H1 (cell line): ENCODE measurements at regions not wholly inside any gene's neighbourhood (a gene's known extent, or its start where the extent isn't known, plus 50 kb on each side); places are given as distances from the start of the nearest gene placed in this dataset.

Experiments
- CTCF ChIA-PET: fragments of 300-600 bp; sonication (Branson Sonifier 250); formaldehyde crosslinking; loops from one replicate; lab custom pipeline; 2021; ENCODE audit not compliant: partially characterized antibody; lab: Charles Lee
- POLR2A ChIA-PET: fragments of 300-600 bp; sonication (Branson Sonifier 250); formaldehyde crosslinking; loops from one replicate; lab custom pipeline; 2021; ENCODE audit warnings: inconsistent platforms; ENCODE audit not compliant: partially characterized antibody; lab: Charles Lee
- DNase-seq, 2 experiments: peaks; one replicate each; pipeline versions ENCODE4 v3.0.0 to v3.0.0-alpha.2; 2010 to 2022; ENCODE audit warnings: low spot score in 2 of 2, low read depth in 1 of 2, mixed read lengths in 1 of 2
- FAIRE-seq: peaks from 2 replicates; lab custom pipeline; 2011; peaks lifted over from hg19 to GRCh38; lab: Jason Lieb, UNC
- H2AFZ ChIP-seq: 2 replicates; pipeline ENCODE4 v1.8.1; 2012; ENCODE audit warnings: low read length, inconsistent platforms
- H2AK5ac ChIP-seq: 2 replicates; pipeline ENCODE4 v1.6.1; 2013; ENCODE audit warnings: low read depth, low read length
- H2BK120ac ChIP-seq: replicated peaks from 2 replicates; pipeline ENCODE3; 2013; ENCODE audit warnings: low read depth, low read length, inconsistent platforms
- H2BK12ac ChIP-seq: 2 replicates; pipeline ENCODE4 v1.6.1; 2013; ENCODE audit warnings: low read depth, low read length
- H2BK15ac ChIP-seq: 2 replicates; pipeline ENCODE4 v1.6.1; 2013; ENCODE audit warnings: low read length
- H2BK20ac ChIP-seq: 2 replicates; pipeline ENCODE4 v1.6.1; 2013; ENCODE audit warnings: low read length
- H2BK5ac ChIP-seq: 2 replicates; pipeline ENCODE4 v1.6.1; 2013; ENCODE audit warnings: low read depth, low read length
- H3K14ac ChIP-seq: 2 replicates; pipeline ENCODE4 v1.6.1; 2013; ENCODE audit warnings: inconsistent platforms; ENCODE audit not compliant: insufficient read length
- H3K18ac ChIP-seq: 2 replicates; pipeline ENCODE4 v1.6.1; 2013; ENCODE audit warnings: low read length; ENCODE audit errors: extremely low read depth
- H3K23ac ChIP-seq: 2 replicates; pipeline ENCODE4 v1.6.1; 2013; ENCODE audit warnings: inconsistent platforms; ENCODE audit not compliant: insufficient read length
- H3K23me2 ChIP-seq: 2 replicates; pipeline ENCODE4 v1.6.1; 2013; ENCODE audit warnings: low read depth, low read length
- H3K27ac ChIP-seq: 2 replicates; pipeline ENCODE4 v1.6.1; 2011; ENCODE audit warnings: low read depth, low read length, inconsistent platforms
- H3K27me3 ChIP-seq, 4 experiments: replicated peaks in 1 of 4; 1 replicate in 1 of 4; 2 replicates in 3 of 4; pipeline versions ENCODE4 v1.6.1 to v1.8.1; 2011 to 2013; ENCODE audit warnings: low read length in 3 of 4, mild to moderate bottlenecking in 3 of 4, inconsistent platforms in 2 of 4, mixed read lengths in 2 of 4, moderate library complexity in 1 of 4; ENCODE audit not compliant: control insufficient read depth in 3 of 4, insufficient read depth in 3 of 4; ENCODE audit errors: extremely low read depth in 1 of 4
- H3K36me3 ChIP-seq, 4 experiments: 2 replicates each; pipeline versions ENCODE4 v1.6.1 to v1.8.1; 2011 to 2013; ENCODE audit warnings: mild to moderate bottlenecking in 4 of 4, low read length in 3 of 4, moderate library complexity in 2 of 4, control low read depth in 1 of 4, inconsistent platforms in 1 of 4; ENCODE audit not compliant: insufficient read depth in 4 of 4, control insufficient read depth in 2 of 4
- H3K4ac ChIP-seq: replicated peaks from 2 replicates; pipeline ENCODE3; 2013; ENCODE audit warnings: low read length, low read depth, mixed read lengths, inconsistent platforms; ENCODE audit not compliant: insufficient read length
- H3K4me1 ChIP-seq, 4 experiments: replicated peaks in 1 of 4; 1 replicate in 1 of 4; 2 replicates in 3 of 4; pipeline versions ENCODE4 v1.6.1 to v1.8.1; 2011 to 2013; ENCODE audit warnings: low read length in 3 of 4, inconsistent platforms in 2 of 4, mixed read lengths in 1 of 4; ENCODE audit not compliant: insufficient read depth in 4 of 4, control insufficient read depth in 3 of 4
- H3K4me2 ChIP-seq, 2 experiments: 2 replicates each; pipeline versions ENCODE4 v1.6.1 to v1.8.1; 2011 to 2013; ENCODE audit warnings: low read depth in 2 of 2, low read length in 2 of 2, control low read depth in 1 of 2, inconsistent platforms in 1 of 2, mild to moderate bottlenecking in 1 of 2; ENCODE audit not compliant: insufficient read depth in 1 of 2
- H3K4me3 ChIP-seq, 4 experiments: fragments of 200-600, 300-600 bp in 1 of 4; sonication (generic), shearing (Covaris generic), sonication (Bioruptor Twin) in 1 of 4; 2 replicates each; pipeline versions ENCODE4 v1.5.1 to v1.8.1; 2011 to 2016; ENCODE audit warnings: low read length in 4 of 4, low read depth in 3 of 4, control low read depth in 2 of 4, inconsistent platforms in 2 of 4, mild to moderate bottlenecking in 2 of 4, mixed read lengths in 1 of 4, moderate library complexity in 1 of 4; ENCODE audit not compliant: insufficient read depth in 2 of 4; ENCODE audit errors: extremely low read depth in 1 of 4
- H3K56ac ChIP-seq: replicated peaks from 2 replicates; pipeline ENCODE3; 2013; ENCODE audit warnings: low read depth, mild to moderate bottlenecking, mixed read lengths, low read length, inconsistent platforms; ENCODE audit not compliant: insufficient read length
- H3K79me1 ChIP-seq: 2 replicates; pipeline ENCODE4 v1.6.1; 2013; ENCODE audit warnings: low read depth, low read length, control low read depth
- H3K79me2 ChIP-seq, 2 experiments: 2 replicates each; pipeline versions ENCODE4 v1.6.1 to v1.8.1; 2012 to 2013; ENCODE audit warnings: low read length in 2 of 2, mild to moderate bottlenecking in 2 of 2, inconsistent platforms in 1 of 2; ENCODE audit not compliant: insufficient read depth in 2 of 2, control insufficient read depth in 1 of 2
- H3K9ac ChIP-seq, 4 experiments: replicated peaks in 1 of 4; 1 replicate in 1 of 4; 2 replicates in 3 of 4; pipeline versions ENCODE4 v1.6.1 to v1.8.1; 2011 to 2013; ENCODE audit warnings: low read depth in 3 of 4, low read length in 3 of 4, control low read depth in 2 of 4, mild to moderate bottlenecking in 2 of 4, moderate library complexity in 2 of 4, inconsistent platforms in 1 of 4; ENCODE audit errors: extremely low read depth in 1 of 4
- H3K9me3 ChIP-seq, 2 experiments: 2 replicates each; pipeline versions ENCODE4 v1.6.1 to v1.8.1; 2012 to 2013; ENCODE audit warnings: mild to moderate bottlenecking in 2 of 2, moderate library complexity in 2 of 2, control low read depth in 1 of 2, inconsistent platforms in 1 of 2, low read depth in 1 of 2, low read length in 1 of 2, mixed read lengths in 1 of 2; ENCODE audit not compliant: insufficient read depth in 2 of 2
- H4K20me1 ChIP-seq, 2 experiments: replicated peaks in 1 of 2; 2 replicates each; pipeline versions ENCODE3 to v1.8.1; 2011 to 2013; ENCODE audit warnings: inconsistent platforms in 2 of 2, low read length in 2 of 2, mild to moderate bottlenecking in 1 of 2; ENCODE audit not compliant: insufficient read depth in 2 of 2, control insufficient read depth in 1 of 2
- H4K5ac ChIP-seq: 2 replicates; pipeline ENCODE4 v1.6.1; 2013; ENCODE audit warnings: low read length, low read depth, mixed read lengths, inconsistent platforms; ENCODE audit not compliant: insufficient read length
- H4K8ac ChIP-seq: 2 replicates; pipeline ENCODE4 v1.8.0; 2013; ENCODE audit warnings: mild to moderate bottlenecking, moderate library complexity, low read length, inconsistent platforms; ENCODE audit not compliant: insufficient read depth; ENCODE audit errors: extremely low read depth
- H4K91ac ChIP-seq: replicated peaks from 2 replicates; pipeline ENCODE3; 2013; ENCODE audit warnings: low read length, mixed read lengths, inconsistent platforms; ENCODE audit not compliant: insufficient read length
- ATF3 ChIP-seq: IDR thresholded peaks from 2 replicates; pipeline ENCODE4 v1.6.1; 2011; ENCODE audit warnings: low read depth, mild to moderate bottlenecking, low read length; ENCODE audit not compliant: insufficient read depth
- BACH1 ChIP-seq: IDR thresholded peaks from 2 replicates; pipeline ENCODE4 v1.6.1; 2012; ENCODE audit warnings: low read length, improper control_type of control experiment
- CEBPB ChIP-seq: IDR thresholded peaks from 2 replicates; pipeline ENCODE4 v1.6.1; 2012; ENCODE audit warnings: low read depth, low read length
- CREB1 ChIP-seq: IDR thresholded peaks from 2 replicates; pipeline ENCODE4 v1.6.1; 2012; ENCODE audit warnings: inconsistent platforms
- FOSL1 ChIP-seq: IDR thresholded peaks from 2 replicates; pipeline ENCODE4 v1.6.1; 2011; ENCODE audit warnings: mild to moderate bottlenecking, low read depth, low read length, moderate library complexity; ENCODE audit not compliant: insufficient read depth
- GABPA ChIP-seq: IDR thresholded peaks from 2 replicates; pipeline ENCODE4 v1.6.1; 2011; ENCODE audit warnings: mild to moderate bottlenecking, low read length, moderate library complexity, borderline replicate concordance; ENCODE audit not compliant: insufficient read depth
- JUN ChIP-seq: IDR thresholded peaks from 2 replicates; pipeline ENCODE4 v1.6.1; 2011; ENCODE audit warnings: low read depth, mild to moderate bottlenecking, improper control_type of control experiment, low read length
- SP4 ChIP-seq: IDR thresholded peaks from 2 replicates; pipeline ENCODE4 v1.6.1; 2012; ENCODE audit warnings: low read length, inconsistent platforms
- TAF1 ChIP-seq: IDR thresholded peaks from 2 replicates; pipeline ENCODE4 v1.6.1; 2011; ENCODE audit warnings: mild to moderate bottlenecking, low read depth, low read length
- YY1 ChIP-seq: IDR thresholded peaks from 2 replicates; pipeline ENCODE4 v1.6.1; 2011; ENCODE audit warnings: low read depth, mild to moderate bottlenecking, low read length
- WGBS, 2 experiments: shearing (Covaris generic) in 1 of 2; methylation state at CpG; one replicate each; pipeline versions ENCODE4 v1.1.6 to v1.1.7; 2013 to 2015; ENCODE audit warnings: low lambda C conversion rate in 2 of 2, mixed read lengths in 2 of 2, inconsistent platforms in 1 of 2, low coverage in 1 of 2, missing lambda C conversion rate in 1 of 2; ENCODE audit not compliant: insufficient replicate concordance in 2 of 2, insufficient coverage in 1 of 2, insufficient read length in 1 of 2; ENCODE audit errors: extremely low coverage in 1 of 2, missing lambda C conversion rate in 1 of 2; 5-methylcytosine and 5-hydroxymethylcytosine counted together

DNA sequence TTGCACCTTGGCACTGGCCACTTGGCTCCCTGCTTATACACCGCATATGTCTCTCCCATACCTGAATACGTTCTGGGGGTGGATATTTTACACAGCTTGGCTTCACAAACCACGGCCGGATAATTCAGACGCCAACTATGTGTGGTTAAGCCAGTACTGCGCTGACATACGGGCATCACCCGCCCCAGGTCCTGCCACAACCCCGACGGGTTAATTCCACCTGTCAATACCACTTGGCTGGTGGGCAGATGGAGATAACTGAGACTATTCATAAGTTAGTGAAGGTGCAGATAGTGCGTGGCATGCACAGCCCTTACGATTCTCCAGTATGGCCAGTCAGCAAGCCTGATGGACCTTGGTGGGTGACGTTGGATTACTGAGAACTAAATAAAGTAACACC lies 696.3 kb upstream of the AGA start:
- CTCF ChIA-PET = no interaction called here
- no peak for DNase-seq
- H3K23me2 ChIP-seq = no peaks in the 10 kb centered on the region

More for the DNA sequence above, 696.3 kb upstream of the AGA start:
- Histone ChIP-seq H3K36me3 (no peaks in the 10 kb centered on the region; a peak in 1 of 8 replicates), H2BK15ac (no peak overlapping the region), H2BK20ac (no peak overlapping the region), H2BK12ac (no peak overlapping the region), H3K9me3 (peaks cover 0 to 5% of the 10 kb centered on the region in 2 experiments; a peak in 1 of 4 replicates), H3K23ac (no peak overlapping the region), H3K14ac (no peak overlapping the region), H2AFZ (no peak overlapping the region), H2AK5ac (no peak overlapping the region), H3K4me1 (no peaks in the 10 kb centered on the region), H3K79me1 (no peaks in the 10 kb centered on the region), H2BK120ac (no peak overlapping the region), H3K4me2 (no peak overlapping the region), H2BK5ac (no peak overlapping the region), H4K5ac (no peak overlapping the region), H4K8ac (no peak overlapping the region), H4K91ac (no peak overlapping the region), H3K27me3 (no peaks in the 10 kb centered on the region), H3K9ac (no peak overlapping the region), H3K18ac (no peak overlapping the region), H3K27ac (no peak overlapping the region), H3K4me3 (no peak overlapping the region), H3K4ac (no peak overlapping the region), H3K56ac (no peak overlapping the region), H4K20me1 (no peaks in the 10 kb centered on the region), H3K79me2 (no peaks in the 10 kb centered on the region)
- no peak for FAIRE-seq
- TF ChIP-seq JUN (no peak), ATF3 (no peak), CEBPB (no peak), GABPA (no peak), BACH1 (no peak), TAF1 (no peak), FOSL1 (no peak), CREB1 (no peak), YY1 (no peak), SP4 (no peak)
- POLR2A ChIA-PET = no interaction called here
- 96% methylated on average over 13 of the region's 13 CpGs; no CpG with 5 or more reads in 1 of the 2 experiments for WGBS, 2 experiments
